Endodermal cell (in vitro differentiated cells): ENCODE measurements at regions not wholly inside any gene's neighbourhood (a gene's known extent, or its start where the extent isn't known, plus 50 kb on each side); places are given as distances from the start of the nearest gene placed in this dataset.

Source experiments
- DNase-seq: peaks from one replicate; pipeline ENCODE4 v3.0.0-alpha.2; 2017
- H3K27ac ChIP-seq: 2 replicates; pipeline ENCODE4 v1.5.1; 2013; ENCODE audit warnings: mild to moderate bottlenecking, low read depth, low read length, moderate library complexity
- H3K27me3 ChIP-seq: 2 replicates; pipeline ENCODE4 v1.6.1; 2013; ENCODE audit warnings: mild to moderate bottlenecking, low read length, moderate library complexity; ENCODE audit not compliant: insufficient read depth, control insufficient read depth, poor library complexity, severe bottlenecking
- H3K36me3 ChIP-seq: 2 replicates; pipeline ENCODE4 v1.7.0; 2013; ENCODE audit warnings: mild to moderate bottlenecking, low read length, moderate library complexity; ENCODE audit not compliant: control insufficient read depth, insufficient read depth
- H3K4me1 ChIP-seq: one replicate; pipeline ENCODE4 v1.7.0; 2013; ENCODE audit warnings: low read length; ENCODE audit not compliant: control insufficient read depth, insufficient read depth
- H3K4me3 ChIP-seq: 2 replicates; pipeline ENCODE4 v1.5.1; 2013; ENCODE audit warnings: mild to moderate bottlenecking, low read length, moderate library complexity
- H3K9ac ChIP-seq: 2 replicates; pipeline ENCODE4 v1.6.1; 2013; ENCODE audit warnings: mild to moderate bottlenecking, low read length, moderate library complexity; ENCODE audit not compliant: poor library complexity, severe bottlenecking; ENCODE audit errors: extremely low read depth
- H3K9me3 ChIP-seq: 2 replicates; pipeline ENCODE4 v1.6.1; 2013; ENCODE audit warnings: mild to moderate bottlenecking, low read length, moderate library complexity; ENCODE audit not compliant: control insufficient read depth
- H3K27ac Mint-ChIP-seq: 2 replicates; pipeline ENCODE4 v1.8.0; 2020; ENCODE audit warnings: mixed read lengths
- H3K27me3 Mint-ChIP-seq: 2 replicates; pipeline ENCODE4 v1.8.0; 2021; ENCODE audit warnings: mild to moderate bottlenecking, mixed read lengths; ENCODE audit not compliant: insufficient read depth
- H3K36me3 Mint-ChIP-seq: 2 replicates; pipeline ENCODE4 v1.8.0; 2020; ENCODE audit warnings: low read depth, mixed read lengths
- H3K4me1 Mint-ChIP-seq: 2 replicates; pipeline ENCODE4 v1.8.0; 2020; ENCODE audit warnings: mixed read lengths
- H3K4me3 Mint-ChIP-seq: 2 replicates; pipeline ENCODE4 v1.8.0; 2020; ENCODE audit warnings: mild to moderate bottlenecking, moderate library complexity, mixed read lengths
- H3K9me3 Mint-ChIP-seq: 2 replicates; pipeline ENCODE4 v1.8.0; 2020; ENCODE audit warnings: mild to moderate bottlenecking, mixed read lengths
- CTCF ChIP-seq: fragments of 200-600 bp; sonication (generic); conservative IDR thresholded peaks from 2 replicates; pipeline ENCODE4 v1.5.0; 2021; ENCODE audit warnings: antibody characterized with exemption, mild to moderate bottlenecking
- WGBS, 2 experiments: methylation state at CpG; one replicate each; pipeline versions ENCODE4 v1.1.5 to v1.1.7; 2013; ENCODE audit warnings: missing lambda C conversion rate in 2 of 2, mixed read lengths in 1 of 2; ENCODE audit not compliant: insufficient coverage in 1 of 2, insufficient read length in 1 of 2; 5-methylcytosine and 5-hydroxymethylcytosine counted together

- Mint-ChIP-seq H3K36me3 (no peaks in the 10 kb centered on the region), H3K27ac (no peak overlapping the region), H3K9me3 (peaks cover 6% of the 10 kb centered on the region), H3K4me3 (no peak overlapping the region), H3K27me3 (no peaks in the 10 kb centered on the region), H3K4me1 (no peaks in the 10 kb centered on the region)
- no peaks in the 10 kb centered on the region for H3K27me3 ChIP-seq
- no peak for TF ChIP-seq CTCF
- DNase-seq: no peak
- no peak overlapping the region for H3K4me3 ChIP-seq
- H3K9ac ChIP-seq: no peak overlapping the region
- H3K27ac ChIP-seq: no peak overlapping the region
- WGBS, 2 experiments: 95 to 100% methylated on average over 1 of the region's 1 CpG
- H3K36me3 ChIP-seq: no peaks in the 10 kb centered on the region
- H3K4me1 ChIP-seq: no peaks in the 10 kb centered on the region
- peaks cover 11% of the 10 kb centered on the region for H3K9me3 ChIP-seq
Observed at GRCh38 chr2:226466124-226466523, 333.5 kb downstream of the IRS1 start.

- Mint-ChIP-seq H3K36me3 (no peaks in the 10 kb centered on the region), H3K27me3 (no peaks in the 10 kb centered on the region), H3K4me3 (no peak overlapping the region), H3K4me1 (no peaks in the 10 kb centered on the region), H3K27ac (no peak overlapping the region), H3K9me3 (peaks cover 6% of the 10 kb centered on the region)
- Histone ChIP-seq H3K9ac (no peak overlapping the region), H3K27me3 (no peaks in the 10 kb centered on the region), H3K9me3 (peaks cover 11% of the 10 kb centered on the region), H3K36me3 (no peaks in the 10 kb centered on the region), H3K4me3 (no peak overlapping the region), H3K4me1 (no peaks in the 10 kb centered on the region), H3K27ac (no peak overlapping the region)
- 87 to 89% methylated on average over 2 to 3 of the region's 4 CpGs for WGBS, 2 experiments
- TF ChIP-seq CTCF: no peak
- no peak for DNase-seq
Observed at GRCh38 chr2:226464380-226464779, 335.2 kb downstream of the IRS1 start.

DNA sequence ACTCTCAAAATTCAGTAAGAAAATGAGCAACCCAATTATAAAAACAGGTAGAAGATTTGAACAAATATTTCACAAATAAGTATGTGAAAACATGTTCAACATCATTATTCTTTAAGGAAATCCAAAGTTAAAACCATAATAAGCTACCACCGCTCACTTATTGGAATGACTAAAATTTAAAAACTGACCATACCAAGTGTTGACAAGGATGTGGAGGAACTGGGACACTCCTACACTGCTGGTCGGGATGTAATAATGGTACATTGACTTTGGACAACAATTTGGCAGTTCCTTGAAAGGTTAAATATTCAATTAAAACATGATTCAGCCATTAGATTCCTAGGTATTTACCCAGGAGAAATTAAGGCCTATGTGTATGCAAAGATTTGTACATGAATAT is 336.5 kb downstream of the IRS1 start:
- no peaks in the 10 kb centered on the region for H3K27me3 ChIP-seq
- H3K27me3 Mint-ChIP-seq: no peaks in the 10 kb centered on the region
- H3K9me3 ChIP-seq: peaks cover 11% of the 10 kb centered on the region
- TF ChIP-seq CTCF: no peak
- H3K4me1 ChIP-seq: no peaks in the 10 kb centered on the region
- H3K4me1 Mint-ChIP-seq: no peaks in the 10 kb centered on the region
- DNase-seq: no peak
- H3K9me3 Mint-ChIP-seq: peaks cover 6% of the 10 kb centered on the region
- no peaks in the 10 kb centered on the region for H3K36me3 Mint-ChIP-seq
- H3K27ac ChIP-seq: no peak overlapping the region
- H3K9ac ChIP-seq: no peak overlapping the region
- WGBS, 2 experiments: 90 to 91% methylated on average over 1 to 2 of the region's 2 CpGs
- no peak overlapping the region for H3K27ac Mint-ChIP-seq
- H3K36me3 ChIP-seq: no peaks in the 10 kb centered on the region
- H3K4me3 ChIP-seq: no peak overlapping the region
- H3K4me3 Mint-ChIP-seq: no peak overlapping the region
